Endothelial cell (in vitro differentiated cells): ENCODE measurements at regions not wholly inside any gene's neighbourhood (a gene's known extent, or its start where the extent isn't known, plus 50 kb on each side); places are given as distances from the start of the nearest gene placed in this dataset.
"Not testable (repeated sequence)": the region's sequence is repeated elsewhere in the genome, so short reads cannot be mapped to it uniquely, and the experiment has no call there.

Source experiments
- DNase-seq: peaks from one replicate; pipeline ENCODE4 v3.0.0; 2021; ENCODE audit warnings: low spot score
- H3K27ac Mint-ChIP-seq: one replicate; pipeline ENCODE4 v1.8.0; 2021; ENCODE audit warnings: mixed read lengths, inconsistent platforms; ENCODE audit not compliant: unreplicated experiment
- H3K27me3 Mint-ChIP-seq: one replicate; pipeline ENCODE4 v1.8.0; 2021; ENCODE audit warnings: mild to moderate bottlenecking, moderate library complexity, mixed read lengths, inconsistent platforms; ENCODE audit not compliant: unreplicated experiment
- H3K36me3 Mint-ChIP-seq: one replicate; pipeline ENCODE4 v1.8.0; 2021; ENCODE audit warnings: mild to moderate bottlenecking, low read depth, mixed read lengths, inconsistent platforms; ENCODE audit not compliant: unreplicated experiment
- H3K4me1 Mint-ChIP-seq: one replicate; pipeline ENCODE4 v1.8.0; 2021; ENCODE audit warnings: mild to moderate bottlenecking, mixed read lengths, inconsistent platforms; ENCODE audit not compliant: unreplicated experiment
- H3K4me3 Mint-ChIP-seq: one replicate; pipeline ENCODE4 v1.8.0; 2021; ENCODE audit warnings: mild to moderate bottlenecking, mixed read lengths, inconsistent platforms; ENCODE audit not compliant: unreplicated experiment
- H3K9me3 Mint-ChIP-seq: one replicate; pipeline ENCODE4 v1.8.0; 2021; ENCODE audit warnings: mixed read lengths, inconsistent platforms; ENCODE audit not compliant: unreplicated experiment

GRCh38 chrY:17827155-17827554 lies 52.9 kb downstream of the CDY2B start:
- H3K36me3 Mint-ChIP-seq = not testable (repeated sequence)

GRCh38 chrY:17819700-17820099 lies 60.3 kb downstream of the CDY2B start:
- not testable (repeated sequence) for H3K4me3 Mint-ChIP-seq, H3K4me1 Mint-ChIP-seq, H3K9me3 Mint-ChIP-seq, H3K36me3 Mint-ChIP-seq, H3K27ac Mint-ChIP-seq, H3K27me3 Mint-ChIP-seq, DNase-seq

More at GRCh38 chrY:17827155-17827554, 52.9 kb downstream of the CDY2B start:
- H3K9me3 Mint-ChIP-seq, H3K27me3 Mint-ChIP-seq, H3K4me1 Mint-ChIP-seq, DNase-seq, H3K27ac Mint-ChIP-seq, H3K4me3 Mint-ChIP-seq: not testable (repeated sequence)

DNA sequence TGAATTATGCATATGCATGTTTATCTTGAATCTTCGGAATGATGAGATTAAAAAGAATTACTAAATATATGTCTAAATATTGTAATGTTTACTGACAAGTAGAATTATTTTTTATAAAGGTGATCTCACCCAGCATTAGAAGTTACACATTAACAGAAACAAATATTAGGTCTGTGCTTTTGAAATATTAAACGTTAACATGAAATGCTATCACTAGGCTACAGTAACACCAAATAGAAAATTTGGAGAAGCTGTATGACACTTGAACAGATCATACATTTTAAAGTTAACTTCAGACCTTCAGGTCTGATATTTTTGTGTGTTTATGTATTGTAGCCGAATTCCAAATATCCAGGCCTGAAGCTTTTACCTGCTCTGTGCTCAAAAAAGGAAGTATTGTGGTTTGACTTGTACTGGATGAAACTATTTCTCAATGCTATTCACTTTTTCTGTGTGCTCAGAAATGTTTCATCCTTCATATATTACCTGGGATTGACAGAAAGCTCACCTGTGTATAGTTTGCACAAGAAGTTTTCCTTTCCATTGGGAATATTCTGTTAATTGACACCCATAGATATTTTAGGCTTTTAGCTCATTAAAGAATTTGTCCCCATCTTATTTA lies 60.9 kb downstream of the CDY2B start:
- H3K4me1 Mint-ChIP-seq, DNase-seq, H3K27me3 Mint-ChIP-seq, H3K9me3 Mint-ChIP-seq, H3K36me3 Mint-ChIP-seq, H3K27ac Mint-ChIP-seq, H3K4me3 Mint-ChIP-seq: not testable (repeated sequence)

GRCh38 chrY:17817076-17818068 lies 62.6 kb downstream of the CDY2B start:
- H3K27ac Mint-ChIP-seq, DNase-seq: not testable (repeated sequence)

GRCh38 chrY:17812664-17813063 lies 67.4 kb downstream of the CDY2B start:
- H3K36me3 Mint-ChIP-seq, H3K9me3 Mint-ChIP-seq, H3K27ac Mint-ChIP-seq, H3K4me1 Mint-ChIP-seq, H3K4me3 Mint-ChIP-seq, H3K27me3 Mint-ChIP-seq, DNase-seq: not testable (repeated sequence)

More at GRCh38 chrY:17817076-17818068, 62.6 kb downstream of the CDY2B start:
- not testable (repeated sequence) for H3K4me1 Mint-ChIP-seq, H3K4me3 Mint-ChIP-seq, H3K27me3 Mint-ChIP-seq, H3K36me3 Mint-ChIP-seq, H3K9me3 Mint-ChIP-seq

DNA sequence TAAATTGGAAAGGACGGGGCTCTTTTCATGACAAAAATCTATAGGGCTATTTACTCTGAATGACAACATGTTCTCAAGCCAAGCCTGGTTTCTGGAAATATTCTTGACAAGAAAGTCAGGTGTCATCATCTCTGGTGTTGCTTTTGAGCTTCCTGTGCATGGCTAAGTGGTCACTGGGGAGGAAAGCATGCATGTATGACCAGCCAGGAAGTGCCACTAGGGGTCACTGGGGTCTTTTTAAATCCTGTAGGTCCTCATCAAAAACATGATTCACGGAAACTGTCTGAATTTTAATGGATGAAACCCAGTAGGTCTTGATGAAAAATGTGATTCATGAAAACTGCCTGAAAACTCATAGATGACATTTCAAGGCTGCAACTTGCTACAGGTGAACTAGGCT lies 80.1 kb downstream of the CDY2B start:
- not testable (repeated sequence) for H3K27ac Mint-ChIP-seq, H3K4me1 Mint-ChIP-seq, H3K9me3 Mint-ChIP-seq, H3K27me3 Mint-ChIP-seq, H3K36me3 Mint-ChIP-seq, DNase-seq, H3K4me3 Mint-ChIP-seq

DNA sequence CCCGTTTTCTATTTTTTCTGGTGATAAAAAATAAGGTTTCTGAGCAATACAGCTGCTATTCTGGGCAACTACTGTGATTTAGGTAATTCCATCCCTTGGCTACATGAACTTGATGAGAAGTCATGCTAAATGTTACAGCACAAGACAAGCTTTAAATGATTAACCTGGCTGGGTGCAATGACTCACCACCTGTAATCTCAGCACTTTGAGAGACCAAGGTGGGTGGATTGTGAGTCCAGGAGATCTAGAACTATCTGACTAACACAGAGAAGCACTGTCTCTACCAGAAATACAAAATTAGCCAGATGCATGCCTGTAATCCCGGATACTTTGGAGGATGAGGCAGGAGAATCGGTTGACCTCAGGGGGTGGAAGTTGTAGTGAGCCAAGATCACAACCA lies 92.8 kb downstream of the CDY2B start:
- H3K9me3 Mint-ChIP-seq, H3K27ac Mint-ChIP-seq, H3K27me3 Mint-ChIP-seq, H3K4me1 Mint-ChIP-seq, DNase-seq, H3K36me3 Mint-ChIP-seq, H3K4me3 Mint-ChIP-seq: not testable (repeated sequence)

DNA sequence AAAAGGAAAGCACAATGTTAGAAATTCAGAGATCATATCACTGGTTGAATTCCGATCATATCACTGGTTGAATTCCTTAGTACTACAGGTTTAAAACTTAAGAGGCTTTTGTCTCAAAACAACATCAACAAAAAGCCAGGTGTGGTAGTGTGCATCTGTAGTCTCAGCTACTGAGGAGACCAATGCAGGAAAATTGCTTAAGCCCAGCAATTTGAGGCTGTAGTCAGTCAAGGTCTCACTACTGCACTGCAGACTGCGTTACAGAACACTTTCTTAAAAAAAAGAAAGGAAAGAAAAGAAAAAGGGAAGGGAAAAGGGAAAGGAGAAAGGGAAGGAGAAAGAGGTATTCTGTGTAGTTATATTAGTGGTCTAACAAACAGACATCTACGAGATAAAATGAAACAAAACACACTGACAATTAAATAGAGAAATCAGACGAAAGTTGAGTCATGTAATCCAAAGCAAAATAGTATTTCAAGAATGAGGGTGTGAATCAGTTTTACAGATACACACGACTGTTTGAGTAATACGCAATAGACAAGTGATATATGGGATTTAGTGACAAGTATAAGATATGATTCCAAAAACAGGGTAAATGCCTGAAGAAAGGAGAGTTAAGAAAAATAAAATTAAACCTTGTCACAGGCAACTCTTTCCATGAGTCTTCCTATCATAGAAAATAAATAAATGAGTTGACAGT lies 113.9 kb downstream of the CDY2B start:
- H3K9me3 Mint-ChIP-seq, DNase-seq, H3K27me3 Mint-ChIP-seq, H3K4me3 Mint-ChIP-seq, H3K4me1 Mint-ChIP-seq, H3K36me3 Mint-ChIP-seq, H3K27ac Mint-ChIP-seq: not testable (repeated sequence)

GRCh38 chrY:17759213-17759612 lies 120.8 kb downstream of the CDY2B start:
- not testable (repeated sequence) for H3K4me1 Mint-ChIP-seq, H3K4me3 Mint-ChIP-seq, H3K36me3 Mint-ChIP-seq, H3K27me3 Mint-ChIP-seq, DNase-seq, H3K27ac Mint-ChIP-seq, H3K9me3 Mint-ChIP-seq

GRCh38 chrY:17752887-17753497 lies 127.0 kb downstream of the CDY2B start:
- H3K4me1 Mint-ChIP-seq, H3K9me3 Mint-ChIP-seq, DNase-seq, H3K4me3 Mint-ChIP-seq, H3K27ac Mint-ChIP-seq, H3K36me3 Mint-ChIP-seq, H3K27me3 Mint-ChIP-seq: not testable (repeated sequence)

- H3K27ac Mint-ChIP-seq, H3K4me1 Mint-ChIP-seq, H3K27me3 Mint-ChIP-seq, H3K9me3 Mint-ChIP-seq, H3K36me3 Mint-ChIP-seq, H3K4me3 Mint-ChIP-seq, DNase-seq: not testable (repeated sequence)
These were observed 140.2 kb downstream of the CDY2B start for GRCh38 chrY:17739852-17740251.
